ENCODE measurements at regions not wholly inside any gene's neighbourhood (a gene's known extent, or its start where the extent isn't known, plus 50 kb on each side); places are given as distances from the start of the nearest gene placed in this dataset.

- Histone ChIP-seq H3K4me3 (ENCODE audit: low read length) (no peak overlapping the region), H3K4me1 (ENCODE audit: control insufficient read depth, insufficient read depth, low read length) (no peaks in the 10 kb centered on the region), H3K27me3 (ENCODE audit: control insufficient read depth, insufficient read depth, low read length) (peaks cover 3% of the 10 kb centered on the region)
These were observed 246.1 kb upstream of the IRX4 start for GRCh38 chr5:2128686-2129355.

DNA sequence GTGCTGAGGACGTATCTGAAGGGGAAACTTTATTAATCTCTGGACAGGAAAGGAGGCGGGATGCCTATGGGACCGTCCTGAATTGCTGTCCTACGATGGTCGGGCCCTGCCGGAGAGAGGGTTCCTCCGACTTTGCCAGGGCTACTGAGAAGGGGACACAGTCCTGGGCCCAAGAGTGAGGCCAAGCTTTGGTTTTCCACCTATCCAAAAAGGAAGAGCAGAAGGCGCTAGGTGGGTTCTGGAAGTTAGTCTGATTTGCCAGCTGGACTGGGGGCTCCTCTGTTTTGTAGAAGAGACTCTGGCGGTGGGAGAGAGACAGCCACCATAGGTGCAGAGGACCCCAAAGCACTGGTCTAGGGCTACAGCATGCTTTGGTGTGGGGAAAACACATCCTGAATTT, 243.8 kb upstream of the IRX4 start:
- Histone ChIP-seq H3K36me3 (ENCODE audit: control insufficient read depth, insufficient read depth, low read length) (no peaks in the 10 kb centered on the region), H3K4me3 (ENCODE audit: low read length) (no peak overlapping the region), H3K4me1 (ENCODE audit: control insufficient read depth, insufficient read depth, low read length) (no peaks in the 10 kb centered on the region), H3K9me3 (ENCODE audit: control insufficient read depth, low read length) (no peaks in the 10 kb centered on the region), H3K27me3 (ENCODE audit: control insufficient read depth, insufficient read depth, low read length) (peaks cover 3% of the 10 kb centered on the region), H3K9ac (ENCODE audit: low read length) (no peak overlapping the region)

More at GRCh38 chr5:2128686-2129355, 246.1 kb upstream of the IRX4 start:
- H3K9me3 ChIP-seq (ENCODE audit: control insufficient read depth, low read length), result no peaks in the 10 kb centered on the region
- no peak overlapping the region for H3K9ac ChIP-seq (ENCODE audit: low read length)
- no peaks in the 10 kb centered on the region for H3K36me3 ChIP-seq (ENCODE audit: control insufficient read depth, insufficient read depth, low read length)

GRCh38 chr5:2125901-2126265, 243.2 kb upstream of the IRX4 start:
- H3K36me3 ChIP-seq (ENCODE audit: control insufficient read depth, insufficient read depth, low read length), result no peaks in the 10 kb centered on the region
- no peaks in the 10 kb centered on the region for H3K4me1 ChIP-seq (ENCODE audit: control insufficient read depth, insufficient read depth, low read length)
- no peaks in the 10 kb centered on the region for H3K9me3 ChIP-seq (ENCODE audit: control insufficient read depth, low read length)
- H3K9ac ChIP-seq (ENCODE audit: low read length), result no peak overlapping the region
- peaks cover 3% of the 10 kb centered on the region for H3K27me3 ChIP-seq (ENCODE audit: control insufficient read depth, insufficient read depth, low read length)
- no peak overlapping the region for H3K4me3 ChIP-seq (ENCODE audit: low read length)

- no peak overlapping the region for H3K9ac ChIP-seq (ENCODE audit: low read length)
- no peaks in the 10 kb centered on the region for H3K4me1 ChIP-seq (ENCODE audit: control insufficient read depth, insufficient read depth, low read length)
- no peak overlapping the region for H3K4me3 ChIP-seq (ENCODE audit: low read length)
- H3K9me3 ChIP-seq (ENCODE audit: control insufficient read depth, low read length), result no peaks in the 10 kb centered on the region
- H3K27me3 ChIP-seq (ENCODE audit: control insufficient read depth, insufficient read depth, low read length), result peaks cover 3% of the 10 kb centered on the region
- H3K36me3 ChIP-seq (ENCODE audit: control insufficient read depth, insufficient read depth, low read length), result no peaks in the 10 kb centered on the region
These were observed 242.6 kb upstream of the IRX4 start for GRCh38 chr5:2125171-2125900.

DNA sequence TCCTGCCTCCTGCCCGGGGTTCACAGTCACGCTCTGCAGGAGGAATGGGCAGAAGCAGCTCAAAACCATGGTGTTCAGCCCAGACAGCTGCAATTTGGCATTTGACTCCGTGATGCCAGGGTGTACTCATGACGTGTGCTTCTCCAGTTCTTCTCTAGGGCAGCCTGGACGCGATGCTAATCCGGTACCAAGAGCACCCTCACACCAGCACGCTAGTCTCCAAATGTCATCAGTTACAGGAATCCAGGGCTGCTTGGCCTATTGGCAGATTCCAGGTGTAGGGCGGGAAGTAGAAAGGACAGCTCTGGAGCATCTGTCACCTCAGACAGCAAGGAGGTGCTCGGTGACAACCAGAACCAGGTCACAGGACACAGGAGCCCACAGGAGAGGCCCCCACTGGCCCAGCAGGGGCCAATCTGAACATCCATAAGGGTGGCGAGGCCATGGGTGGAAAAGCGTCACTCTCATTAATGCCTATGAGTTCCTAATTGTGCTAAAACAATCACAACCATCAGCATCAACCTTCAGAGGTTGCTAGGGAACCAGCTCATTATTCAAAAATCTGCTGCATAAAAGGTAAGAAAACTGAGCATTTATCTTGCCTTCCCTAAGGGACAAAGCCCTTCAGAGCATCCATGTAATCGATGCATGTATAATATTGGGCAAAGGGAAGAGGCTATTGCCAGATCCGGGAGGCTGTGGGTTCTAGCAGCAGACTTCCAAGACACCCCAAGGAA, 241.9 kb upstream of the IRX4 start:
- Histone ChIP-seq H3K9ac (ENCODE audit: low read length) (no peak overlapping the region), H3K27me3 (ENCODE audit: control insufficient read depth, insufficient read depth, low read length) (peaks cover 3% of the 10 kb centered on the region), H3K4me3 (ENCODE audit: low read length) (no peak overlapping the region), H3K36me3 (ENCODE audit: control insufficient read depth, insufficient read depth, low read length) (no peaks in the 10 kb centered on the region), H3K4me1 (ENCODE audit: control insufficient read depth, insufficient read depth, low read length) (no peaks in the 10 kb centered on the region), H3K9me3 (ENCODE audit: control insufficient read depth, low read length) (no peaks in the 10 kb centered on the region)

- peaks cover 3% of the 10 kb centered on the region for H3K27me3 ChIP-seq (ENCODE audit: control insufficient read depth, insufficient read depth, low read length)
- no peaks in the 10 kb centered on the region for H3K36me3 ChIP-seq (ENCODE audit: control insufficient read depth, insufficient read depth, low read length)
- H3K4me1 ChIP-seq (ENCODE audit: control insufficient read depth, insufficient read depth, low read length), result no peaks in the 10 kb centered on the region
- H3K9ac ChIP-seq (ENCODE audit: low read length), result no peak overlapping the region
- H3K4me3 ChIP-seq (ENCODE audit: low read length), result no peak overlapping the region
- no peaks in the 10 kb centered on the region for H3K9me3 ChIP-seq (ENCODE audit: control insufficient read depth, low read length)
These were observed 241.1 kb upstream of the IRX4 start for GRCh38 chr5:2123874-2124273.

GRCh38 chr5:2120361-2120760, 237.6 kb upstream of the IRX4 start:
- no peak overlapping the region for H3K4me3 ChIP-seq (ENCODE audit: low read length)
- H3K36me3 ChIP-seq (ENCODE audit: control insufficient read depth, insufficient read depth, low read length), result no peaks in the 10 kb centered on the region
- no peaks in the 10 kb centered on the region for H3K4me1 ChIP-seq (ENCODE audit: control insufficient read depth, insufficient read depth, low read length)
- no peaks in the 10 kb centered on the region for H3K9me3 ChIP-seq (ENCODE audit: control insufficient read depth, low read length)
- peaks cover 10% of the 10 kb centered on the region for H3K27me3 ChIP-seq (ENCODE audit: control insufficient read depth, insufficient read depth, low read length)
- no peak overlapping the region for H3K9ac ChIP-seq (ENCODE audit: low read length)

DNA sequence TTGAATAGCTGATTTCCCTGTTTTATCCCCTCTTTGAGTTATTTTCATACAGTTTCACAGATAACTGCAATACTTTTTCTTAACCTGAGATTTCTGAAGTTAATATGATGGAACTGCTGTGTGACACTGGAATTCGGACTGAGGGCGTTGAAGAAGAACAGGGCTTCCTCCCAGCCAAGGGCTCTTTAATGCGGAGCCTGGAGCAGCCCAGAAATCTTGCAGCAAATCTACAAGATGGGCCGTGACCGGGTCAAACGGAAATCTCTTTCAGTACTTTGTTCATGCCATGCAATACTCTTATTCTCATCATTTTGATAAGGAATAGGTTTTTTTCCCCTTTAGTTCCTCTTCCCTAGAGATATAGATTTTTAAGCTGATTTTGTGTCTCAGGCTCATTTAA, 236.8 kb upstream of the IRX4 start:
- peaks cover 8% of the 10 kb centered on the region for H3K27me3 ChIP-seq (ENCODE audit: control insufficient read depth, insufficient read depth, low read length)
- H3K9ac ChIP-seq (ENCODE audit: low read length), result no peak overlapping the region
- H3K9me3 ChIP-seq (ENCODE audit: control insufficient read depth, low read length), result no peaks in the 10 kb centered on the region
- no peaks in the 10 kb centered on the region for H3K36me3 ChIP-seq (ENCODE audit: control insufficient read depth, insufficient read depth, low read length)
- no peak overlapping the region for H3K4me3 ChIP-seq (ENCODE audit: low read length)
- H3K4me1 ChIP-seq (ENCODE audit: control insufficient read depth, insufficient read depth, low read length), result no peaks in the 10 kb centered on the region

GRCh38 chr5:2113348-2114131, 230.8 kb upstream of the IRX4 start:
- no peak overlapping the region for H3K4me3 ChIP-seq (ENCODE audit: low read length)
- H3K9ac ChIP-seq (ENCODE audit: low read length), result no peak overlapping the region
- no peaks in the 10 kb centered on the region for H3K9me3 ChIP-seq (ENCODE audit: control insufficient read depth, low read length)
- H3K27me3 ChIP-seq (ENCODE audit: control insufficient read depth, insufficient read depth, low read length), result peaks cover 15% of the 10 kb centered on the region
- no peaks in the 10 kb centered on the region for H3K36me3 ChIP-seq (ENCODE audit: control insufficient read depth, insufficient read depth, low read length)
- H3K4me1 ChIP-seq (ENCODE audit: control insufficient read depth, insufficient read depth, low read length), result no peaks in the 10 kb centered on the region

DNA sequence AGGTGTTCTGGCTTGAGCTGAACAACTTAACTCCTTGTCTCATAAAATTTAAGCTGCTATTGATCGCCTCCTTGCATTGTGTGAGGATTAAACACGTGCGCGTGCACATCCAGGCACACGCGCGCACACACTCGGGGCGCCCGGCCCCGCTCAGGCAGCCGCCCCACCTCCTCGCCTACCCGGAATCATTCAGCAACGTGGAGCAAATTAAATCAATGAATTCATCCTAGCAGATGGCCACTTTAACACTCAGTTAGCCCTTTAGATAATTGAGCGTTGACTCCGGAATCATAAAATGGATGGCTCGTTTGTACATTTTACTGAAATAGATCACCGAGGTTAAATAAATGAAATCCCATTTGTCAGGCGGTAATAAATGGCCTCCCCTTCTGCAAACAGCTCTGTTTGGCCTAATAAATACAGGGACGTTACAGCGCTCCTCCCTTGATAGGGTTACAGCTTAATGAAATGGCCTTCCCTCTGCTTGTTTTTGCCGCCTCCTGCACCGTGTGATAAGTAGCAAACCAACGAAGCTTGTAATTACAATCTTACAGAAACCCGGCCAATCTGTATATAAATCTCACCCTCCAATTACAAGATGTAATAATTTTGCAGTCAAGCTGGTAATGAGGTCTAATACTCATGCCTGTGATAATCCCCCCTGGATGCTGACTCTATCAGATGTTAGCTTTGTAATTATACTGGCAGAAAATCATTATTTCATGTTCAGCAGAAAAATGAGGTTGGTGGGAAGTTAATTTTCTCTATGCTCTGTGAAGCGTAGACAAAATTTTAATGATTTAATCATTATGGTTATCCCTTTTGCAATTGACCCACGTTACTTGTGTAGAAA, 229.7 kb upstream of the IRX4 start:
- Histone ChIP-seq H3K4me3 (ENCODE audit: low read length) (no peak overlapping the region), H3K9me3 (ENCODE audit: control insufficient read depth, low read length) (no peaks in the 10 kb centered on the region), H3K36me3 (ENCODE audit: control insufficient read depth, insufficient read depth, low read length) (no peaks in the 10 kb centered on the region), H3K9ac (ENCODE audit: low read length) (no peak overlapping the region), H3K27me3 (ENCODE audit: control insufficient read depth, insufficient read depth, low read length) (peaks cover 9% of the 10 kb centered on the region), H3K4me1 (ENCODE audit: control insufficient read depth, insufficient read depth, low read length) (no peaks in the 10 kb centered on the region)

DNA sequence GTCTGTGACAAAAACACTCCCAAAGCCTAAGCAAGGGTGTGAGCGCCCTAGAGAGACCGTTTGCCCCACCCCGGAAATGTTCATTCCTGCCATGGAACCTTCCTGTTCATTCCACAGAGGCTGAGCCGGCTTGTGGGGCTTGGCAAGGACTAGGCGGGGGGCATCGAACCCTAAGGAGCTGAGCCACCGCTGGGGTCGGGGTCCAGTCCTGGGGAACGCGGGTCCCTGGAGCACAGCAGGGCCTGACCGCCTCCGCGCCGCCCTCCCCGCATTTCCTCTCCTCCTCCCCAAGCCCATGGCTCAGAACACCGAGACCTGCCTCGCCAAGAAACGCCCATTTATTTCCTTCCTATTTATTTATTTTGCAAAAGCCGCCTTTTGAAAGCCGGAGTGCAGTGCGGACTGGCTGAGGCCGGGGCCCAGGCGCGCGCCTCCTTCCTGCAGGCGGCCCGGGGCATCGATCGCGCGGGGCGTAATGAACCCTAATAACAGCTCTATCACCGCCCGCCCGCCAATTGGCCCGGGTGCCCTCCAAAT, 228.9 kb upstream of the IRX4 start:
- Histone ChIP-seq H3K9me3 (ENCODE audit: control insufficient read depth, low read length) (no peaks in the 10 kb centered on the region), H3K4me3 (ENCODE audit: low read length) (peak overlapping the region; percentile 8), H3K4me1 (ENCODE audit: control insufficient read depth, insufficient read depth, low read length) (no peaks in the 10 kb centered on the region), H3K36me3 (ENCODE audit: control insufficient read depth, insufficient read depth, low read length) (no peaks in the 10 kb centered on the region), H3K9ac (ENCODE audit: low read length) (no peak overlapping the region), H3K27me3 (ENCODE audit: control insufficient read depth, insufficient read depth, low read length) (peaks cover 7% of the 10 kb centered on the region)

All from mucosa of stomach (tissue), 1 donor.